Left lung (tissue), 4 donors: ENCODE measurements at regions not wholly inside any gene's neighbourhood (a gene's known extent, or its start where the extent isn't known, plus 50 kb on each side); places are given as distances from the start of the nearest gene placed in this dataset.

Experiments
- ATAC-seq: fragments of 200-7000 bp; cut with Tn5 transposase; one replicate; pipeline ENCODE4 v1.9.1; 2020; ENCODE audit warnings: moderate library complexity
- DNase-seq, 4 donors: peaks; one replicate each; pipeline ENCODE4 v3.0.0-alpha.2; 2013 to 2020
- H3K27ac ChIP-seq, 2 donors: fragments of 200-600 bp; sonication (generic) in 1 of 2; one replicate each; pipeline versions ENCODE4 v1.5.0 to v1.8.0; 2020 to 2021
- H3K27me3 ChIP-seq, 2 donors: fragments of 200-600 bp; sonication (generic) in 1 of 2; one replicate each; pipeline versions ENCODE4 v1.5.0 to v1.8.0; 2020 to 2021
- H3K36me3 ChIP-seq, 2 donors: fragments of 200-600 bp; sonication (generic) in 1 of 2; one replicate each; pipeline versions ENCODE4 v1.5.0 to v1.8.0; 2020 to 2021
- H3K4me1 ChIP-seq, 2 donors: fragments of 200-600 bp; one replicate each; pipeline ENCODE4 v1.8.0; 2021
- H3K4me3 ChIP-seq, 2 donors: fragments of 200-600 bp; sonication (generic) in 1 of 2; one replicate each; pipeline versions ENCODE4 v1.5.0 to v1.8.0; 2020 to 2021; ENCODE audit warnings: mild to moderate bottlenecking in 1 of 2
- H3K9me3 ChIP-seq, 2 donors: fragments of 200-600 bp; sonication (generic) in 1 of 2; one replicate each; pipeline versions ENCODE4 v1.5.0 to v1.8.0; 2020 to 2021
- intact Hi-C, 2 donors: fragments of 100-400 bp; cut with DNase I; formaldehyde crosslinking; loops; one replicate each; pipeline versions ENCODE4 v1.11.2 to v1.14.2; 2022
- TF ChIP-seq, protein P1 (sequence below), 2 donors: fragments of 200-600 bp; sonication (generic) in 1 of 2; IDR thresholded peaks; one replicate each; pipeline versions ENCODE4 v1.5.0 to v1.8.0; 2021; ENCODE audit warnings: antibody characterized with exemption in 2 of 2
- donor health status: DM: no; HTN: yes; CAD: no.
- donor health status: DM: no; HTN: no; CAD: no.

DNA sequence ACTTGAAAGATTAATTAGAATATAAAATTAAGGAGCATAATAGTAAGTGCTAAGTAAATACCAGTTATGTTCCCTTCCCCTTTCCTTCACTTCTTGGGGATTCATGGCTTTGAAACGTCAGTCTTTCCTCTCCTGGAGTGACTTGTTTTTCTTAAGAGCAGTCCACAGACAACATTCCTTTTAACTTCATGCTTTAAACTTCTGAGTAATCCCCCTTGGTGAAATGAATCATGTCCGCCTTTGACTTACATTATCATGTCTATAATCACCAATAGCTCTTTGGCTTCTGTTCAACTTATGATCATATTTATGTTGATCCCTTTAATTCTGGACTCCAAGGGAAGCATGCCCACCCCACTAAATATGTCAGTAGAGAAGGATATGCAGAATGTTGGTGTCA lies 1012.1 kb upstream of the SLIT2 start:
- H3K27me3 ChIP-seq = no peaks in the 10 kb centered on the region
- DNase-seq (no peak), ATAC-seq (no peak)
- no peaks in the 10 kb centered on the region for H3K9me3 ChIP-seq
- H3K4me1 ChIP-seq = no peaks in the 10 kb centered on the region
- TF ChIP-seq, protein P1, sequence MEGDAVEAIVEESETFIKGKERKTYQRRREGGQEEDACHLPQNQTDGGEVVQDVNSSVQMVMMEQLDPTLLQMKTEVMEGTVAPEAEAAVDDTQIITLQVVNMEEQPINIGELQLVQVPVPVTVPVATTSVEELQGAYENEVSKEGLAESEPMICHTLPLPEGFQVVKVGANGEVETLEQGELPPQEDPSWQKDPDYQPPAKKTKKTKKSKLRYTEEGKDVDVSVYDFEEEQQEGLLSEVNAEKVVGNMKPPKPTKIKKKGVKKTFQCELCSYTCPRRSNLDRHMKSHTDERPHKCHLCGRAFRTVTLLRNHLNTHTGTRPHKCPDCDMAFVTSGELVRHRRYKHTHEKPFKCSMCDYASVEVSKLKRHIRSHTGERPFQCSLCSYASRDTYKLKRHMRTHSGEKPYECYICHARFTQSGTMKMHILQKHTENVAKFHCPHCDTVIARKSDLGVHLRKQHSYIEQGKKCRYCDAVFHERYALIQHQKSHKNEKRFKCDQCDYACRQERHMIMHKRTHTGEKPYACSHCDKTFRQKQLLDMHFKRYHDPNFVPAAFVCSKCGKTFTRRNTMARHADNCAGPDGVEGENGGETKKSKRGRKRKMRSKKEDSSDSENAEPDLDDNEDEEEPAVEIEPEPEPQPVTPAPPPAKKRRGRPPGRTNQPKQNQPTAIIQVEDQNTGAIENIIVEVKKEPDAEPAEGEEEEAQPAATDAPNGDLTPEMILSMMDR (IDR thresholded peaks at IDR 0.05) = no peak
- H3K36me3 ChIP-seq = no peaks in the 10 kb centered on the region
- intact Hi-C loops = no loop called here
- no peak overlapping the region for H3K4me3 ChIP-seq
- H3K27ac ChIP-seq = no peak overlapping the region

DNA sequence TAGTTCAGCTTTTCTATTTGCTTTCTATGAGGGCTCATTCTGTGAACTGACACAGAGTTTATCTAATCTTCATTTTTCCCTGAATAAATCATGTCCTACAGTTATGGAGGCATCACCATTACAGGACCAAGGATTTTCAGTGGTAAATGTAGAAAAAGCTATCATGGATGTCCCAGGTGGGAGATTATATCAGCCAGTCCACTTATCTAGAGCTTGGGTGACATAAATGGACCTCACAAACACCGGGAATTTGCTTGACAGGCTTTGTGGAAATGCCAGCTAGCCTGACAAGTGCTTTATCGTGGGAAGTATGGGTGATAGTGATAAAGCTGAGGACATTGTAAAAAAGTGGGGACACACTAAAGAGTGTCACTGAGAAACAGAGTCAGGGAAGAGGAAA lies 1015.2 kb upstream of the SLIT2 start:
- no peaks in the 10 kb centered on the region for H3K4me1 ChIP-seq
- no peaks in the 10 kb centered on the region for H3K27me3 ChIP-seq
- intact Hi-C loops = no loop called here
- no peak overlapping the region for H3K27ac ChIP-seq
- TF ChIP-seq, protein P1 (IDR thresholded peaks at IDR 0.05) = no peak
- no peaks in the 10 kb centered on the region for H3K36me3 ChIP-seq
- DNase-seq (no peak), ATAC-seq (no peak)
- no peaks in the 10 kb centered on the region for H3K9me3 ChIP-seq
- H3K4me3 ChIP-seq = no peak overlapping the region

DNA sequence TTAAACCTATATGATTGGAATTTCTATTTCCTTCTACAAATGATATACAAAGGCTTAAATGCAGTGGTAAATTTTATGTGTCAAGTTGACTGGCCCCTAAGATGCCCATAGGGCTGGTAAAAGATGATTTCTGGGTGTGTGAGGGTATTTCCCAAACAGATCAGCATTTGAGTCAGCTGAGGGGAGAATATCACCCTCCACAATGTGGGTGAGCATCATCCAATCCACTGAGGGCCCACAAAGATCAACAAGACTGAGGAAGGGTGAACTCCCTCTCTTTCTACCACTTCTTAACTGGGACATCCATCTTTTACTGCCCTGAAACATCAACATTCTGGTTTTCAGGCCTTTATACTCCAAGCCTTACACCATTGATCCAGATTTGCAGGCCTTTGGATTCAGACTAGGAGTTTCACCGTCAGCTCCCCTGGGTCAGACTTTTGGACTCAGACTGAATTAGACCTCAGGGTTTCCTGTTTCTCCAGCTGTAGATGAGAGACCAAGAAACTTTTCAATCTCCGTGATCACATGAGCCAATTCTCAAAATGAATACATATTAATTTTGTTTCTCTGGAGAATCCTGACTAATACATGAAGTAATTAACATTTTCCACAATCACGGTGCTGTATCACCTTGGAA lies 1020.7 kb upstream of the SLIT2 start:
- Histone ChIP-seq H3K4me1 (no peaks in the 10 kb centered on the region), H3K36me3 (no peaks in the 10 kb centered on the region), H3K9me3 (no peaks in the 10 kb centered on the region), H3K27ac (no peak overlapping the region), H3K27me3 (no peaks in the 10 kb centered on the region), H3K4me3 (no peak overlapping the region)
- intact Hi-C loops = no loop called here
- DNase-seq (no peak), ATAC-seq (no peak)
- TF ChIP-seq, protein P1 (IDR thresholded peaks at IDR 0.05) = no peak

DNA sequence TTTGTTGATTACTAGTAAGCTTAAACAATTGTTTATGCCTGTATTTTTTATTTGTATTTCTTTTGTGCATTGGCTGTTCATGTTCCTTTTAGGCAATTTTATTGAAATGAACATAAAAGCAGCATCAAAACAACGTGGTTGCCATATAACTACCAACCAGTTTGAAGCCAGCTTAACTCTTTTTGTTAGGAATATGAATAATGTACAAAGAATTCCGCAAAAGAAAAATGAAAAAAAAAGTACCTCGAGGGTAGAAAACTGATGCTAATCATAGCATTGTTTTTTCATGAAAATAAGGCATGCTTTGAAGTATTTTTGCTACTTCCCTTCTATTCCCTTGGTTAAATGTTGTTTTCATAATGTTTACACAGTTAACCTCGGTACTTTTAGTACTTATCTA lies 1024.0 kb upstream of the SLIT2 start:
- Histone ChIP-seq H3K9me3 (no peaks in the 10 kb centered on the region), H3K4me1 (no peaks in the 10 kb centered on the region), H3K27me3 (no peaks in the 10 kb centered on the region), H3K27ac (no peak overlapping the region), H3K36me3 (no peaks in the 10 kb centered on the region), H3K4me3 (no peak overlapping the region)
- intact Hi-C loops = loop anchor here in 1 of 2 donors (10.0 kb wide), 1 partner anchor 1017 kb away; no protein-coding TSS in a partner anchor
- ATAC-seq (no peak), DNase-seq (no peak)
- TF ChIP-seq, protein P1 (IDR thresholded peaks at IDR 0.05) = no peak

DNA sequence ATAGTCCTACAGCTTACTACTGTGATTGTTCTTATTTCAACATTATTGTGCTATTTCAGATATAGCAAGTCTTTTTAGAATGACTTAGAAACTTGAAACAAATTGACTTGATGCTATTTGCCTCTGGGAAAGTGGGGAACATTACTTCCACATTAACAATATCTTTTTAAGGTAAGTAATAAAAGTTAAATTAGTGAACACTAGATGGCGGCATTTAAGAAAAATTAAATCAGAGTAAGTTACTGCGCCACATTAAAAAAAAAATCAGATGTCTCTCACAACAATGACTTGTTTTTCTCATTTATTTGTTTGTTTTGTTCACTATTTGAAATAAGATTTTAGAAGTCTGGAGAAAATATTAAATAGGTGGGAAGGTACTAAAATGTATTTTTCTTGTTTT lies 1026.9 kb upstream of the SLIT2 start:
- Histone ChIP-seq H3K9me3 (no peaks in the 10 kb centered on the region), H3K4me1 (no peaks in the 10 kb centered on the region), H3K36me3 (no peaks in the 10 kb centered on the region), H3K4me3 (no peak overlapping the region), H3K27ac (no peak overlapping the region), H3K27me3 (no peaks in the 10 kb centered on the region)
- DNase-seq = peak in 2 of 4 donors; percentile 18 to 24
- TF ChIP-seq, protein P1 (IDR thresholded peaks at IDR 0.05) = peak in 1 of 2 donors; percentile 38
- ATAC-seq = peak; percentile 33
- intact Hi-C loops = loop anchor here in 1 of 2 donors (10.0 kb wide), 1 partner anchor 1020 kb away; no protein-coding TSS in a partner anchor
